GM19023 (cell line): ENCODE measurements at regions not wholly inside any gene's neighbourhood (a gene's known extent, or its start where the extent isn't known, plus 50 kb on each side); places are given as distances from the start of the nearest gene placed in this dataset.

Source experiments
- ATAC-seq: cut with Tn5 transposase; IDR thresholded peaks from one replicate; pipeline ENCODE4 v1.9.1; 2021; ENCODE audit warnings: mild to moderate bottlenecking, moderate library complexity; ENCODE audit not compliant: unreplicated experiment

DNA sequence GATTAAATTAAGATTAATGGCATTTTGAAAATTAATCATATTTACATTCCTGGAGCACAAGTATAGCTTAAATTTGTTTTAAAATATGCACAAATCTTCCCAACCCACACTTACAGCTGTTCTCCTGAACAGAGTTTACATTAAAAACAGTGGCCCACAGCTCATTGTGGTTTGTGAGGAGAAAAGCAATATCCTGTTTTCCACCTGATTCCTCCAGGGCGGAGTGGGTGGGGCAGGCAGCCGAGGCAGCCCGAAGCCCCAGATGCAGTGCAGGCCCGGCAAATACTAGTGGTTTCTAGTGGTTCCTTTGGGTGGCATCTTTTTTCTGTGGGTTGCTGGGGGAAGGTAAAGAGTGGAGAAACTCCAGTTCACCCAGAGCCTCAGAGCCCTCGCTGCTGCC is 280.8 kb downstream of the ARHGAP12 start:
- ATAC-seq = no peak

DNA sequence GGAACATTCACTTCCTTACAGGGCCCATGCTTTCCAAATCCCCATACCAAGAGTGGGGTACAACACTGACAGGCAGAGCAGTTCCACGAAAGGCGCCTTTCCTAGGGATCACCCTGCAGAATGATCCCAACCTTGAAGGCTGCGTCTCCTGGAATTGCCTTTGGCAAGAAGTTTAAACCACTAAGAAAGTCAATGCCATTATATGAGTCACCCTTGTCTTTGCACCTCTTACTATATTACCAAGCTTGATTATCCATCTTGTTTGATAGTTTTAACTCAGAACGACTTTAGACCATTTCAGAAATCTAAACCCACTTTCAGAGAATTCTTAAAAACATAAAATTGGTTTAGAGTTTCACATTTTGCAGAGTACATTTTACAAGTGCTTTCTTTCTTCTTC is 282.1 kb downstream of the ARHGAP12 start:
- no peak for ATAC-seq

DNA sequence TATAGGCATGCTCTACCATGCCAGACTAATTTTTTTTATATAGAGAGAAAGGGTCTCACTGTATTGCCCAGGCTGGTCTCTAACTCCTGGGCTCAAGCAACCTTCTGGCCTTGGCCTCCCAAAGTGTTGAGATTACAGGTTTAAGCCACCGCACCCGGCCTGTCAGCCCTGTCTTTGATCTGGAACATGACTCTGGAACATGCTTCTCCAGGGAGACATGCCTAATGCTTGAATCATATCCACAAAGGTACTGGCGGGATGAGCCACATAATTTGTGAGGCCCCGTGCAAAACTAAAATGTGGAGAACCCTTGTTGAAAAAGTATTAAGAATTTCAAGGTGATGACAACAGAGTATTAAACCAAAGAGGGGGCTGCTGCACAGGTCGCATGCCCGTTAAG is 282.8 kb downstream of the ARHGAP12 start:
- no peak for ATAC-seq

DNA sequence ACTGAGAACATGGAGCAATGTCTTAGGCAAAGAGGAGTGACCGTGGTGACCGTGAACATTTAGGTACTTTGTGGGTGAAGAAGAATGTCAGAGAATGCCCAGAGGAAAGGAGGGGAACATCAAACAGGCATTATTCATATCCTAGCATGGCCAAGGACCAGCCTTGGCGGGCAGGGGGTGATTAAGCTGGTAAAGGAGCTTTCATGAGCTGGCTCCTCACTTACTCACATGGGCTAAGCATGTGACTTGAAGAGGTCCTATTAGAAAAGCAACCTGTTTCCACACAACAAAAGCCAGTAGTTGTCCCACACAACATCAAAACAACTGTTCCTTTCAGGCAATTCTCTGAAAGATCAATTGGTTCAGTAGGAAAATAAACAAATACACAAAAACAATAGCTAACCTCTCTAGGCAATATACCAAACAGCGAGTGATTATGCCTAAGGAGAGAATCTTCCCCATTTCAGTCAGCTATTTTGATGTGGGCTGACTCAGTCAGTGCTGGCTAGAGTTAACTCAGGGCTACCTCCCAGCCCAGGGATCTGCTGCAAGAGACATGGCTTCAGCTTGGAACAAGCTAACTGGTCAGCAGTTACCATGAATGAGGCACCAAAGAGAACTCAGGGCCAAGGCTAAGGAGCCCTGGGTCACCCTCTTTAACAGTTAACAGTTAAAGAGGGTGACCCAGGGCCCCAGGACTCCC is 283.5 kb downstream of the ARHGAP12 start:
- ATAC-seq = no peak

DNA sequence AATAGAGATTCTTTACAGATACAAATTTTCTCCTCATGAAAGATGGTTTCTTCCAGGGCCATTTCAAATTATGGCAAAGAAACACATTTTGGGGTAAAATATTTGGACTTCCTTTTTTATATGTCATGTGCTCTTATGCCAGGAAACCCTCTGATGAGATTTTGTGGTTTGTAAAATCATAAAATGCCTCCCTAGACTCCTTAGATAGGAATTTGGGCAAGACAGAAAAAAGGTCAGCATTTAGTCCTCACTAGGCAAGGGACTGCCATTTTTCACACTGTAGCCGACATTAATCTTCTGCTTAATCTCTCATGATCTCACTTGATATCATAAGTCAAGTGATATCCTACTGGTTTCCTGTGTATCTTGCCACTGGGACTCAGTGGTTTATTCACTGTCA is 286.4 kb downstream of the ARHGAP12 start:
- ATAC-seq = no peak

DNA sequence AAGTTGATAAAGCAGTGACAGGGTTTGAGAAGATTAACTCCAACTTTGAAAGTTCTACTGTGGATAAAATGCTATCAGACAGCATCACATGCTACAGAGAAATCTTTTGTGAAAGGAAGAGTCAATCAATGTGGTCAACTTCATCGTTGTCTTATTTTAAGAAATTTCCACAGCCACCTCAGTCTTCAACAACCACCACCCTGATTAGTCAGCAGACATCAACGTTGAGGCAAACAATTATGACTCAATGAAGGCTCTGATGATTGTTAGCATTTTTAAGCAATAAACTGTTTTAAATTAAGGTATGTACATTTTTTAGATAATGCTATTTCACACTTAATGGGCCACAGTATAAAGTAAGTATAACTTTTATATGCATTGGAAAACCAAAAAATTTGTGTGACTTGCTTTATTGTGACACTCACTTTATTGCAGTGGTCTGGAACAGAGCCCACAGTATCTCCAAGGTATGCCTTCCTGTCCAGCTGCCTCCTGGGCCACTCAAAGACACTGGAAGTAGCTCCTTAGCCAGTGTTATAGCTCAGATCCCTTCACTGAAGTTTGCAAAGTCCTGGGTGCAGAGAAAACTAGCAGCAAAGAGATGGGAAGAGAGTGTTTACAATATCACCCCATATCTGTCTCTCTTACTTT is 293.1 kb downstream of the ARHGAP12 start:
- no peak for ATAC-seq

DNA sequence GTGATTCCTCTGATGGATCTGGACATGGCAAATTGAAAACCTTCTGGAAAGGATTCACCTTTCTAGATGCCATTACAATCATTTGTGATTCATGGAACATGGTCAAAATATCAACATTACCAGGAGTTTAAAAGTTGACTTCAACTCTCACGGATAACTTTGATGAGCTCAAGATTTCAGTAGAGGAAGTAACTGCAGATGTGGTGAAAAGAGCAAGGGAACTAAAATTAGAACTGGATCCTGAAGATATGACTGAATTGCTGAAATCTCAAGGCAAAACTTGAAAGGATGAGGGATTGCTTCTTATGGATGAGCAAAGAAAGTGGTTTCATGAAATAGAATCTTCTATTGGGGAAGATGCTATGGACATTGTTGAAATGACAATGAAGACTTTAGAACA is 293.6 kb downstream of the ARHGAP12 start:
- ATAC-seq = no peak

DNA sequence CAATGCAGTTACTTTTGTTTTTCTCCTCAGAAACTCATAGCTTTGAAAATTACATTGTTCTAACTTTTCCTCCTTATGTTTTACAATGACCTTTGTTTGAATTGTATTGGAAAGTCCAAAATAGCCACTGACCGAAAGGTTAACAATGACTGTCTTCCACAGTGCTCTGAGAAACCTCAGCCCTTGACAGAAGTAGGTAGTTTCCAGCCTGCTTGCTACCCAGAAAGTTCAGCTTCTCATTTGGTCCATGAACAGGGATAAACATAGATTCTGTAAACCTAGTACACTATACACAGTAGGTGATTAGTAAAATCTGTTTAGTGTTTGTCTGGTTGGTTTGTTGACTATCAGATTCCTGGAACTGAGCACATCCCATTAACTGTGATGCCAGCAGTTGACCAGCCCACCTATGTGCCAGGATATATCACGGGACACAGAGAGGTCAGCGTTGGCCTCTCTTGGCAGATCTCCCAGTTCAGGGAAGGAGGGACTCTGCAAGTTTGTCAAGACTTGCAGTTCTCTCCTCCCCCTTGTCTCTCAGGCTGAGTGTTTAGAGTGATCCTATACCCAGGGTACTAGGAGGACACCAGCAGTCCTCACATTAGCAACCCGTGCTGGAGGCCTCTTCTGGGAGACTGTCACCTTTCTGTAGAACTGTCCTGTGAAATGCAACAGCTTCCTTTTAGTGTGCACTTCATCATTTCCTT is 297.6 kb downstream of the ARHGAP12 start:
- no peak for ATAC-seq

DNA sequence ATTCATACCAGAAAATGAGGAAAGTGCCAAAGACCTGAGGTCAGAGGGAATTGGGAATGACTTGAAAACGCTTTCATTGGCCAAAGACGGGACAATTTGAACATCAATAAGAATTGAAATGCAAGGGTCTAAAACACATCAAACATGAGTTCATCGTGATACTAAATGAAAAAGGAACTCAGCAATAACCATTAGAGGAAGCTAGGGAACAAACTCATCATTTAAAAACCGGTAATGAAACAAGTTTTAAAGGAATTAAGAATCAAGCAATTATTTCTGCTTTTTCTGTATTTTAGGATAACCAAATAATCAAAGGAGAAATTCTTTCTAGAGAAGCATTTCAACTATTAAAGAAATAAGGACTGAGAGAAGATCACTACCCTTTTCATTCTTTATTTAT is 303.1 kb downstream of the ARHGAP12 start:
- ATAC-seq = no peak

DNA sequence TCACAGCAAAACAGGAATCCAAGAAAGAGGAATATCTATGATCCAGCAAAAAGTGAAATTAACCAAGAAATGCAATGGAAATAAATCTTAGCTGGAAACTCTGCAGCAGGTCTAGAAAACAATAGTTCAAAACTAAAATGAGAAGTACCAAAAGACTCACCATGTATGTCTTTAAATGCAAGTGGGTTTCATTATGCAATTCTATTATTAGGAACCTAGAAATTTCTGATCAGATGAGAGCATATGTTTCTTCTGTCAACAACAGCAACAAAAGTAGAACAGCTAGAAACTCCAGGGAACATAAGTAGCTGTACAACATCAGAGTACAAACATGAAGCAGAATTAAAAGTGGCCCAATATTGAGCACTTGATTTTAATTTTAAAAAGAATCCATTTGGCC is 304.0 kb downstream of the ARHGAP12 start:
- no peak for ATAC-seq

DNA sequence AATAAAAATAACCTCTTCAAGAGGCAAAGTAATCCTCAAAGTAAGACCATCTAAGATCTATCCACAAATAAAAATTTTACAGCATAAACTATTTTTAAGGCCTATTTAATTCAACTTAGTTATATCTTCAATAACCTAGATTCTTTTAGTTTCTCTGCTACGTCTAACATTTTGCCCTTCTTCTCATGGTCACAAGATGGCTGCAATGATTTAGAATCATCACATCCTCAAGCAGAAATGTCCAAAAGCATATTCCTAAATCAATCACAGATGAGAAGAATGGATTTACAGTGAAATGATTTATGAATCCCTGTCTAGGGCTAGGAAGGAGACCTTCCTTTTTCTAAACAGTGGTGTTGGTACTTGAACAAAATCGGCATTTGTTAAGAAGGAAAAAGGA is 304.7 kb downstream of the ARHGAP12 start:
- no peak for ATAC-seq

DNA sequence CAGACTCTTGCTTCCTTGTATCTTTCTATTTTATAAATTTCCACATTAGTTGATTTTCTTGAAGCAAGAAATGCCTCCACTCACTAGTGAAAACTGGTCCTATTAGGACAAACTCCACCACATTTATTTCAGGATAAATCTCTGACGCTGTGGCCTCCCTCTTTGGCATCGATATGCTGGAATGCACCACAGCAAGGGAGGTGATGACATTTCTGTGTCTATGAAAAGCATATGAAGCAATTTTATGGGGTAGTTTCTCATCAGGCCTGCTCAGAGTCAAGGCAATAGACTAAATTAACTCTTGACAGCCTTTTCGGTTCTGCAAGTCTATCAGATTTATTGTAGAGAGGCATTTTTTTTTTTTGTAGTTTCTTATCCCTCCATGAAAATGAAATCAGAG is 304.4 kb downstream of the ZEB1 start:
- ATAC-seq = no peak

DNA sequence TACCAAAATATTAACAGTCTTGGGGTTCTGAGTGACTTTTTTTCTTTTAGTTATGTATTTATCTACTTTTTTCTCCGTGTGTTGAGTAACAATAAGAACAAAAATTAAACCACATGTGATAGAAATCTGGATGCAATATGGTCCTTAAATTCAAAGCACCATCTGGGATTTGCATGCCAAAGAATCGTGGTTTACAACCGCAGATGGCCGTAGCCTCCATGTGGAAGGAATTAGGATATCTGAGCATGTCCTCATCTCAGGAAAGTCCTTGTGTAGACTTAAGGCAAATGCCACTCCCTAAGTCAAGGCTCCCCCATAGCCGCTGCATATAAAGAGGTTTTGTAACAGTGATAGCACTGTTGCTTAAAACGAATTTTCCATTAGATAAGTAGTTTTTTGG is 304.0 kb downstream of the ZEB1 start:
- ATAC-seq = no peak

DNA sequence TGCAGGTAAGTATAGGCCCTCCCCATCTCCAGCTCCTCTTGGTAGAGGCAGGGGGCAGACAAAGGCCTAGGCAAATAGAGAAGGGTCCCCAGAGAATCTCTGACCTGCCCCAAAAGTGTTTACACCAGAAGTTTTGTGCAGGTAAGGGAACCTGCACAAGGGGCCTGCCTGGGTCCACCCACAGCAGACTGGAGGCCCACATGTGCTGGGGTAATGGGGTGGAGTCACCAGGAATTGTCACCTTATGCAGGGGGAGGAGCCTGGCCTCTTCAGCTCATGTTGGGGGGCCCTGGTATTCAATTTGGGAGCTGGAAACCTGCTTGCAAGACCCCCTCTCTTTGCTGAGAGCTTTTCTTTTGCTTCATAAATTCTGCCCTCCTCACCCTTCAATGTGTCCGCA is 302.7 kb downstream of the ZEB1 start:
- ATAC-seq = no peak

DNA sequence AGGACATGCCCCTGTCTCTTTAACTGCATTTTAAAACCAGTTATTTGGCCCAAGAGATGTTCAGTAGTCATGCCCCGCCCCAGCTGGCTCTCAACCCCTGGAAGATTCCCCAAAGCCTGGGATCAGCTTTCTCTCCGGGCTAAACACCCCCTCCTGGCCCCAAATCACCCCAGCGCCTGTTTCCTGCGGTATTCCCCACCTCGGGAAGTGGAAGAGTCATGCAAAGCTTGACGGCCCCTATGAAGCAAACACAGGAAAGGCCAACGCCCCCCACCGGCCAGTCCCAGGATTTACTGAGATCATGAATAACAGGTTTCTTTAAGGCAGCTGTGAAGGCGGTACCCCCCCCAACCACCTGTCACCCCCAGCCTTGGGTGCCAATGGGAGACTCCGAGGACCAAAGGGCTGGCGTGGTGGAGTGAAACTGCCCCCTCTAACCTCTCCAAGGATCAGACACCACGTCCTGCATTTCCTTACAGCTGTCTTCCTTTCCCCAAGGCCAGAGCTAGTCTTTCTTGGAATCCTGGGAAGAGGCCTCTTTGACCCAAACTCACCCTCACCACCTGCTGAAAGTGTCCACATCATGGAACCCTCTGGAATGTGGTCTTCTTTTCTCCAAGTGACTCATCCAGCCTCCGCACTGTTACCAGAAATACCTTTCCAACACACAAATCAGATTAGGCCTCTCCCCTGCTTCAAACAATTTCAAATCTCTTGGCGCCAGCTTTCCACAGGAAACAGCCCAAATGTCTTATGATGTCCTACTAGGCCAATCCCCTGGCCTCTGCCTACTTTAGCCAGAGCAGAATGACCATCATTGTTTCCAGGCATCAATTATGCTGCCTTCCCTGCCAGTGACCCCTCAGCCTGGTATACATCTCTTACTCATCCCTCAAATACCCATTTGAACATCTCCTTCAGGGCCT is 301.5 kb downstream of the ZEB1 start:
- ATAC-seq = no peak

DNA sequence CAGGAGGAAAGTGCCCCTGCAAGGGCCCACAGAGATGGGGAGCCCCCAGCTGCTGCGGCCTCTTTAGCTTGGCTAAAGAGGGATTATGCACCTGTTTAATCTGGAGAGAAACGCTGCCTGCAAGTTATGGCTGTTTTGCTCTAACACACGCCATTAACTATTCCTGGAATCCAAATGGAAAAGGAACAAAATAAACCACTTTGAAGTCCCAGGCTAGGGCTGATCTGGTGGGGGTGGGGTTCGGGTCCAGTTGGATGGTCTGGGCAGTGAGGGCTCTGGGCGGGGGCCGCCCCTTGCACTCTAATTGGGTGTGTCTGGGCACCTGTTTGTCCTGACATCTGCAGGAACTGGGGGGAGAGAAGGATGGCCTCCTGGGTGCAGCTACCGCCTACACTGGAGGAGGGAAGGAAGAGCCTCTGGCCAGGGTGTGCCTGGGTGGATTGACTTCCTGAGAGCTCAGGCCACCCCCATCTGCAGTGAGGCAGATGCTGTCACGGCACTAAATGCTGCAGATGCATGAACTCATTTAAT is 300.6 kb downstream of the ZEB1 start:
- no peak for ATAC-seq

DNA sequence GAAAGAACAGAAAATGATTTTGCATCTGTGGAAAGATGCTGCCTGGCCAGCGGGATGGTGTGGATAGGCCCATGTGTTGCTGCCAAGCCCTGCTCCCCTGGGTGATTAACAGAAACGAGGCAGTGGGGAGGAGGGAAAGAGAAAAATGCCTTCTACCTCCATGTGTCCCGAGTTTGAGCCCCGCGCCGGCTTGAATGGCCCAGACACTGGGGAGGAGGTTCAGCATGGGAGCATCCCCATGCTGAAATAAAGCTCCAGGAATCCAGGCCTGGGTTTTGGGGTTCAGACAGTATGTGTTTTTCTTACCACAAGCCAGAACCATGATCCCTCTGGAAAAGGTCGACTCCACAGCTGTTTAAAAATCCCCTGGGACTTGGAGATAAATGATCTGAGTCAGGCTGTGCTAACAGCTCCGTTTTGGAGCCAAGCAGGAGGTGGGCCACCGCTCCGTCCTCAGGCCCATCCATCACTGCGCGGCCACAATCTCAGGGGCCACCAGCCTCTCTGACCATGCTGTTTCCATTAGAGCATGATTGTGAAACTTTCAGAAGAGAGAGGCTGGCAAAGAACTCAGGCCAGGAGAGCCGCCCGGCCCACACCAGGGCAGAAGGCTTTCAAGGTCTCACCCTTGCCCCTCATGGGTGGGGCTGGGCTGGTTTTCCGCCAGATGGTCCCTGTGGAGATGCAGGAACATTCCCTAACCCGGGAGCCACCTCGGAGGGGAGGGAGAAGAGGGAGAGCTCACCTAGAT is 299.7 kb downstream of the ZEB1 start:
- ATAC-seq = no peak

DNA sequence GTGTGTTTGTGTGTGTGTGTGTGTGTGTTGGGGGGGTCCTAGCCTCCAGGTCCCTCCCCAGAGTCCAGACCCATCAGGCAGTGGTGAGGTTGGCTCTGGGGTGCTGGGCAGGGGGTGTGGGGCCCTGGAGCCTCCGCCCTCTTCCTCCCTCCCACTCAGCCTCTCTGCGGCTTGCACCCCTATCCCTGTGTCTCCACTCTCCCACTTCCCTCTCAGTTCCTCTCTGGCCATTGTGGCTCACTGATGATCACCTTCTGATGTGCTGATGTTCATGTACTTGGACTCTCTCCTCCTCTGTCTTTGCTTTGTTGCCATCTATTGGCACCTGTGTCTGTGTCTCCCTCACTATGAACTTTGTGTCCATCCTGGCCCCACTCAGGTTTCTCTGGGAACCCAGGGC is 298.7 kb downstream of the ZEB1 start:
- no peak for ATAC-seq

DNA sequence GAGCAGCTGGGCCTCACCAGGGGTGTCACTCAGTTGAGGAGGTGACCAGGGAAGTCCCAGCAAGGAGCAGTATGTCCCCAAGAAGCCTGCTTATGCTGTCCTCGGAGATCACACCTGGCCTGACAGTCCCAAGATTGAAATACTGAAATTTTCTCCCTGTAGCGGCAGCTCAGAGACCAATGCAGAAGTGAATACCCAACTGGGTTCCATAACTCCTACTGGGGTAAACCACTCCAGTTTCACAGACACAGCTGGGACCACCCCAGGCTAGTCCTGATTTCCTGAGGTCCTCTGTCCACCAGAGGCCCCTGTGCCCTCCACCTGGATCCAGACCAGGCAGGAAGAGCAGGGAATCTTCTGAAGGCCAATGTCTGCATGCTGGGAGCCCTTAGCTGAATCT is 298.1 kb downstream of the ZEB1 start:
- ATAC-seq = no peak

DNA sequence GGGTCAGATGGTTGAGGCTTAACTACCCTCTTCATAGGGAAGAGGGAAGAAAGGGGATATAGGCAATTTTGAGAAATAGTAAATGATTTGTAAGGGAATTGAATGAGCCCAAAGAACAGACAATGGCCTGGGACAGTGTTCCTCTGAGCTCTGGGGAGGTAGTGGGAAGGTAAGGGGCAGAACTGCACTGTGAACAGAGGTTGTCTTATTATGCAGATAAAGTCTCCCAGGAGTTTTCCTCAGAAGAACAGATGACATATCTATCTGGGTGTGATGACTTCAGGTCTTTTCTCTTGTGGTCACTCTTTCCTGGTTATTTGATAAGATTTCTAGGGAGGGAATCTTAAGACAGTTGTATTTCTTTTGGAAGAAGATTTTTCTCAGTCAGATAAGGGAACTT is 296.1 kb downstream of the ZEB1 start:
- ATAC-seq = no peak
